ENCODE measurements at regions not wholly inside any gene's neighbourhood (a gene's known extent, or its start where the extent isn't known, plus 50 kb on each side); places are given as distances from the start of the nearest gene placed in this dataset.

- FAIRE-seq, result no peak
Observed at GRCh38 chr7:13827716-13828115, 161.8 kb downstream of the ETV1 start.

DNA sequence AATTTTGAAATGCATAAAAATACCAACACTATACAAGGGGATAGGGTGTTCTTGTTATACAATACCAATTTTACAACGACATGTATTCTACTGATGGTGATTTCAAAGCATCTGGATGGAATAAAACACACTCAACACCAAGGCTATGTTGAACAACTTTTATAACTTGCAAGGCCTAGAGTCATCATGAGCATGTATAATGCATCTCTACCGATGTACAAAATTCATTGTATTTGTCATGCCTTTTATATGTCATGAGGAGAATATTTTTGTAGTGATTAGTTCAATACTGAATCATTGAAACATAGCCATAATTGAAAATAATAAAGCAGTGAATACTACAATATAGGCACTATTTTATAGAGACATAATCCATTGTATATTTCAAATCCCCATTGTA, 160.2 kb downstream of the ETV1 start:
- FAIRE-seq, result no peak

DNA sequence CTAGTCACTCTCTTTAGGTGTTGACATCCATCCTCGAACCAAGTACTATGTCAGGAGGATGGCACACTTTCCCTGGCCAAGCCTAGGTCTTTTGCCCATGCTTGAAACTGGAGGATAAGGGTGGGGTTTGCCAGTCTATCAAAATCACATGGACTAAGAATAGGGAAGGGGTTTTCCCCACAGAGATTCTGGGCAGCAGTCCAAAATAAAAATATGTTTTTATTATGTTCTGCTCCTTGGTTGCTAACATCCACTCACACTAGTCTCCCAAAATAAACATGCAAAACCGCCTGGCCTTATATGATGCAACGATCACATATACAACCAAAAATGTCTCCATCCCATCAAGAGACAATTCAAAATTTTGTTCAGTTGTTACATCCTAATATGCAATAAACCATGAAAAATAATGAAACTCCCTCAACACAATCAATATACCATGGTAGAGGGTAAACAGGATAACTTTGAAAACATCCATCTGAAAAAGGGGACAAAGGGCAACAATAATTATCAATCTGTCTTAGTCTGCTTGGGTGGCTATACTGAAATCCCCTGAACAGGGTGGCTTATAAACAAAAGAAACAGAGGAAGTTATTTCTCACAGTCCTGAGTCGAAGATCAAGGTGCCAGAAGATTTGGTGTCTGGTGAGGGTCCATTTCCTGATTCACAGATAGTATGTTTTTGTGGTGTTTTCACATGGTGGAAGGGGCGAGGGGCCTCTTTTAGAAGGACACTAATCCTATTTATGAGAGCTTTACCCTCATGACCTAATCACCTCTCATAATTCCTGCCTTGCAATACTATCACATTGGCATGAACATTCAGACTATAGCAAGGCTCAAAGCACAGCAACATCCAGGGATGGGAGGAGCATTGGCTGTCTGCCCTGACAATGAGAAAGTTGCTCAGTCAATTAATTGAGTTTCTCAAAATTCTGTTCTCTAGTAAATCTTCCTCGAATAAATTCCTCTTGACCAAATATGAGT, 159.3 kb downstream of the ETV1 start:
- no peak for FAIRE-seq

DNA sequence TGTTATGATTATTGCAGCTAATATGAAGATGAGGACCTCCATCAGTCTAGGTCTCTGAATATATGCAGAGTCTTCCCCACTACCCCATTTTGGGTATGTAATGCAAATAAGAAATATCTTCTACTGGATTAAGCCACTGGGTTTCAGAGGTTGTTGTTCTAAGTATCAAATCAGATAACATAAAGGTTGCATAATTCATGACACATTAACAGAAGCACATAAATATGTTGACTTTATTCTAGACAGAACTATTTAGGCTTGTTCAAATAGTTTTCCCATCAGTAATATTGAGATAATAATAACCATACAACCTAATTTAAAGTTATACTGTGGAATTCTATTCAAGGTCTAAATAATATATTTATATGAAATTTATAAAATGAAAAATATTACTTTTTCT, 157.1 kb downstream of the ETV1 start:
- no peak for FAIRE-seq

DNA sequence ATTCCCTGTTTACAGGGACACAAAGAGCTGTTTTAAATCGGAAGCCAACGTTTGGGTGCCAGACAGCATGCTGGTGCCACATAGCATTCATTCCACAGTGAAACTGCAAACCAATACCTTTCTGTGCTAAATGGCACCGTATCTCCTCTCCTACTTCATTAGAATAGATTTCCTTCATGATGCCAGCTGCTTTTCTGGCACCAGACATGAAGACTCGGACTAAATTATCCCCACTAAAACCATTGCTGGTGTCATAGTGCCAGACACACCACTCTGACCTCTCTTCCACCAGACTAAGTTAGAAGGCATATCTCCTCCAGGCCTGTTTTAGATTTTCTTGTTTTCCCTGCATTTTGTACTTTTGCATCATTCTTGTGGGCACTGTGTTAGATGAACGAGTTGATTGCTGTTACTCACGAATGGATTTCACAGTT, 155.1 kb downstream of the ETV1 start:
- no peak for FAIRE-seq

DNA sequence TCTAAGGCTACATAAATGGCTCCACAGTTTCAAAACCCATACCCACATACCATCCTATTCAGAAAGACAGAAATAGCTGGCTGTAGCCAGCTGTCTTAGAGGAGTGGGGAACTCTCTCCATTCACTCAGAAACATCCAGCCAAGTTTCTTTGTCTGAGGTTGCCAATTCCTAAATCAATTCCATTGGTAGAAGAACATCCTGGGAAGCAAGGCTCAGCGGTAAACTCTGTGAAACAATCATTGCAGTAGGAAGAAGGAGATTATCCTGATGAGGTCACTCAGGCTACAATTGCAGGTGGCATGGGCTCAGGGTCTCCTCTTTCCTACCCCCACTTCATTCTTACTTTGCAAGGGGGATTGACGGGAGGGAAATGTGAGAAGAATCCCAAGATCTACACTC, 154.0 kb downstream of the ETV1 start:
- no peak for FAIRE-seq

DNA sequence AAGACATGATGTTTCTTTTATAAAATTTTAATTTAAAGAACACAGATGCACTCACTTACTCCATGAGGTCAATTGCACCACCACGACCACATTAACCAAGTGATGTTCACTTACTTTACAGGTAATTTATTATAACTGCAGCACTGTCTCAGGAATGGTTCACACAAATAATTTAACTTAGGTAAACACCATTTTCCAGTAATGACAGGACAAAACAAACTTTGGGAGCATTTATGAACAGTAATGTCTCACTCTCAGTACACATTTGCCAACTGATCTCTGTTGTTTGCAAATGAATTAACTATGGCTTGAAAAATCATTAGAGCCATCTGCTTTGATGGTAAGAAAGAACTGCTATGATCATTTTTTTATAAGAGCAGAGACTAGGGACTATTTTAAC, 150.4 kb downstream of the ETV1 start:
- no peak for FAIRE-seq

All from TTC549 (cell line).